ENCODE measurements at regions not wholly inside any gene's neighbourhood (a gene's known extent, or its start where the extent isn't known, plus 50 kb on each side); places are given as distances from the start of the nearest gene placed in this dataset.
A peak's percentile ranks its signal among the peaks of the same experiment; 100 is the strongest.

DNA sequence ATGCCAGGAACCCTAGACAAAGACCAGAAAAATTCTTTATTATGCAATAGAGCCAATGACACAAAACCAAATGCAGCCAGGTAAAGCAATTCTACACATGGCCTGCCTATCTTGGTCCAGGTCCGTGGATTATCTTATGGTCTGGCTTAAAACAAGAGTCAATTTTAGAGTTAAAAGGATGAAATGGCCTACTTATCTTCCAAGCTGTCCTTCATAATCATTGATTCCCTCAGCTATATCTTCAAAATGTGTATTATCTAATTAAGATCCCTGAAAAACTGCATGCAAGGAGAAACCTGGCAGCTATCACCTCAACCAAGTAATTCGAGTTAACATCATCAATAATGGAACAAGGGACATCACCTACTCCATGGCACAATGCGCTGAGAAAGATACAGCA, 479.4 kb upstream of the NRP1 start:
- DNase-seq (ENCODE audit: low read depth in 2 of 2): no peak

DNA sequence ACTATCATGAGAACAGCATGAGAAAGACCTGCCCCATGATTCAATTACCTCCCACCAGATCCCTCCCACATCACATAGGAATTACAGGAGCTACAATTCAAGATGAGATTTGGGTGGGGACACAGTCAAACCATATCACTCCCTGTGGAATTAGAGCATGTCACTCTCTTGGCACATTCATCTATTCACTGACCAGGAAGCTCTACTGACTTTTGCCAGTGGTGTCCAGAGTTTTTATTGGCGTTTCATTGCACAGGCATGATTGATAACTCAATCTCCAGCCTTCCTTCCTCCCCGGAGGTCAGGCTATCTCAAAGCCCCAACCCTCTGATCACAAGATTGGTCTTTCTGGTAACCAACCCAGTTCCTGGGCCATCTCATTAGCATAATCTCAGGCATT, 478.9 kb upstream of the NRP1 start:
- DNase-seq (ENCODE audit: low read depth in 2 of 2): no peak

DNA sequence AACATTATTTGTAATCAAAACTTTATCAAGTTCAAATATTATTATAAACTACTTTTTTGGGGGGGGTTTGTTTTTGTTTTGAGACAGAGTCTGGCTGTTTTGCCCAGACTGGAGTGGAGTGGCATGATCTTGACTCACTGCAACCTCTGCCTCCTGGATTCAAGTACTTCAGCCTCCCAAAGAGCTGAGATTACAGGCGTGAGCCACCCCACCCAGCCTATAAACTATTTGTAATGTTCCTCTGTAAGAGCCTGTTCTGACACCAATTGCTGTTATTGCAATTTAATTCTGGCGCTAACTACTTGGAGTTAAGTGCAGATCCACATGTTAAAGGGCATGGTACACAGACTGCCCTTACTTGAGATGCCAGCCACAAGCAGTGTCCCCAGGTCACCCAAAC, 478.1 kb upstream of the NRP1 start:
- DNase-seq (ENCODE audit: low read depth in 2 of 2): no peak

DNA sequence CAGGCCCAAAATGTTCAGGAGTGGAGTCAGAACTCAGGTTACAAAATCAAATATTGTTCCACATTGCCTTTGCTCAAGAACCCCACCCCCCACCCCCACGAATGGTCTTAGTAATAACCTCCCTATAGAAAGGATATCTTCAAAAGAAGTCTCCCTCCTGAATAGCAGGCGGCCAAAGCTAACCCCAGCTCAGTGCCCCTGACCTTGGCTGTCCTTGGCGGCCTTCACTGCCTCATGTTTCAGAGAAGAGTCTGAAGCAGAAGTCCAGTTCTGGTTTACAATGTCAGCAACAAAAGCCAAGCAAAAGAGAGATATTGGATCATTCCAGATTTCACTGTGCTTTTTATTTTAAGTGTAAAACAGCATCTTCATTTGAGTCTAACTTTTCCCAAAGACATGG, 476.5 kb upstream of the NRP1 start:
- DNase-seq (ENCODE audit: low read depth in 2 of 2): no peak

GRCh38 chr10:33809732-33810131, 475.3 kb upstream of the NRP1 start:
- no peak for DNase-seq (ENCODE audit: low read depth in 2 of 2)

DNA sequence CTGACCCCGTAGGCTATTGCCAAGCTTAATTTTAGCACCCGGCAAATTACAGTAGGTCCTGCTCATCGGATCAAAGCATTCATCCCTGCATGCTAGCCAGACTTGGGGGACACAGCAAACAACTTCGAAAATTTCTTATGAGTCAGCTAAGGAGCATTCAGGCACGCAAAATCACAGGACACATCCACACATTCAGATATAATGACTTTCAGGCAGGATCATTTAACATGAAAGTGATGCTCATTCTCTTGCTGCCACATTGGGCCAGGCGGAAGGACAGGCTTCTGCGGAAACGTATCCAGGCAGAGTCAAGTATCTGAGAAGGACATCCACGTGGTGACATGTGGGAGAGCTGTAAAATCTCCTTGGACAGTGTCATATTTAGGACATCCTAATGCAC, 474.0 kb upstream of the NRP1 start:
- no peak for DNase-seq (ENCODE audit: low read depth in 2 of 2)

GRCh38 chr10:33807531-33808359, 473.3 kb upstream of the NRP1 start:
- DNase-seq (ENCODE audit: low read depth in 2 of 2): no peak

DNA sequence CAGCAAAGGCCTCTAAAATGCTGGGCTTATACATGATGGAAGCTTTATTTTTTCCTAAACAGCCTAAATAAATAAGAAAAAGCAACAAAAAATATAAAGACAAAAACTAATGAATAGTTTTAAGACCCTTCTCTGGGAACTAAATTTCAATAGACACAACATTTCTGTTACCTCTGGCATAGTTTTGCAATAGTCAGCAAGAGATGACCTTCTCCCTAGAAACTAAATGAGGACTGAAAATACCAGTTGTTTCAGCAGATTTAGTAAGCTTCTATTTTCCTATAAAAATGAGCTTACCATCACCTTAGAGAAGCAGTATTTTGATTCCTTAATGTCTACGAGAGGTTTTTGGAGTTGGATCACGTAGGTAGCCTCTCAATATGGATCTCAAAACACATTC, 471.4 kb upstream of the NRP1 start:
- DNase-seq (ENCODE audit: low read depth in 2 of 2): no peak

DNA sequence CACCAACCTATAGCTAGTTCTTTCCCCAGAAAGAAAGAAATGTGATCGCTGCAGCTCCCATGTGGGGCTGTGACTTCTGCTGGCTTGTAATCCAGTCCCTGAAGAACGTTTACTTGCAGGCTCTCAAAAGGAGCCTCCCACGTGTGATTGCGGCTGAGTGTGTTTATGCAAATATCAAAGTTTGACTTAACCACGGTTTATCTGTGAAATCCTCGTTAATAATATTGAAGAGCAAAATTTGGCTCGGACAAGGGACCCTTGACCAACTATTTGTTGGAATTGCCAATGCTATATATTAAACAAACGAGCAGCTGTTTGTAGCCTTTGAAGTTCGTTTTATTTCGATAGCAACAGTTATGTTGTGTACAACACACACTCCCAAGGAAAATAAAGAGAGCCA, 470.1 kb upstream of the NRP1 start:
- DNase-seq (ENCODE audit: low read depth in 2 of 2): no peak

DNA sequence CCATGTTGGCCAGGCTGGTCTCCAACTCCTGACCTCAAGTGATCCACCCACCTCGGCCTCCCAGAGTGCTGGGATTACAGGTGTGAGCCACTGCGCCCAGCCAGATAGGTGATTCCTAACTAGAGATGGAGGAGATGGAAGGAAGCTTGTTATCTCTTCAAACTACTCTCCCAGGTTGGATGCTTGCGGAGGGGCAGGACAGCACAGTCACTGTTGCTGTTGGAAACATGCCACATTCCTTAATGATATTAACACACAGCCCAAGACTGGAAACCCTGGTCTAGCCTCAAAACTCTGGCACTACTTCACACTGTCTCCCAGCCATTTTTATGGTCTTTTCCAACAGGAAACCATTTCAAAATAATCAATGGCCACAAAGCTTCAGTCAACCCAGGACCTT, 468.8 kb upstream of the NRP1 start:
- DNase-seq (ENCODE audit: low read depth in 2 of 2): peak; percentile 50 to 60

DNA sequence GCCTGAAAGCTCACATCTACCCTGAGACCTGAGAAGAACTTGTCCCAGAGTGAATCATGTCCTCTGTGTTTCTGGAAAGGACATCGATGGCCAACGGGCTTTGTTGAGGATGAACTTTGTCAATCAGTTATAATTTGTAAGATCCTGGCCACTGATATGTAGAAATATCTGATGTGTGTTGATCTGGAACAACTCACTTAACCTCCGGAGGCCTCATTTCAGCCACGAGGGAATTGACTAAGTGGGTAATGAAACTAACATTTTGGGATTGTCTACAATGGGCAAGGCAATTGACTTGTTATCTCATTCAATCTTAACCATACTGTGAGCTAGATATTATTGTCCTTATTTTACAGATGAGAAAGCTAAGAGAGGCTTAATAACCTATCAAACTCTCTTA, 468.1 kb upstream of the NRP1 start:
- DNase-seq (ENCODE audit: low read depth in 2 of 2): no peak

DNA sequence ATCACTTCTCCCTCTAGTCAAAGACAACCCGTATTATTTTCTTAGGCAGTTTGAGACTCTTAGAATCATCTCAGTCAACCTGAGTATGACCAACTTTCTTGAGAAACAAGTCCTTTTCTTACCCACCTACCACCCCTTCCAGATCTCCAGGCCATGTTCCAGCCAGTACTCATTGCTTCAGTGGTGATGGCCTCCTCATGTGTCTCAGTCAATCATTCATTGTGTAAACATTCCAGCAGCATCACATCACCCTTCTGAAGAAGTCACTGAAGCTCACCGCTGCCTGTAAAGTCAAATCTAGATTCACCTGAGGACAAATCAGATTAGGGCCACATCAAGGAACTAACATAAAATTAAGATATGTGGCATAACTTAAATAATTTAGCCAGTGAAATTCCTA, 467.2 kb upstream of the NRP1 start:
- no peak for DNase-seq (ENCODE audit: low read depth in 2 of 2)

- DNase-seq (ENCODE audit: low read depth in 2 of 2): no peak
Observed at GRCh38 chr10:33800986-33801385, 466.5 kb upstream of the NRP1 start.

DNA sequence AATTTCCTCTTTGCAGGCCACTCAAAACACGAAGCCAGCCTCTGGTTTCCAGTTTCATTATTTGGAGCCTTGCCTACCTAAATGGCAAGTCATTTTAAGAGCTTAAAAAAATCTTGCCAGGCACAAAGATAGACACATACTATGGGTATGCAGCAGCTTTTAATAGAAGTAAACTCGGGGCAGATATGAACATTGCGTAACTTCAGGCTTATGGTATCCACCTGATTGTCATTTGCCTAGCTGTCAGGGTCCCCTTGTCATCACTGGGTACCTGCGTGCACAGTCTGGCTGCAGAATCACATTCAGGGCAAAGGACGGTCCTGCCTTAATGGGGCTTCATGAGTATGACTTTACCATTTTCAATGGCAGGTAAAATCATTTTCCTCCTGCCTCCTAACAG, 466.1 kb upstream of the NRP1 start:
- DNase-seq (ENCODE audit: low read depth in 2 of 2): no peak

GRCh38 chr10:33799944-33800323, 465.5 kb upstream of the NRP1 start:
- DNase-seq (ENCODE audit: low read depth in 2 of 2): no peak

- no peak for DNase-seq (ENCODE audit: low read depth in 2 of 2)
Observed at GRCh38 chr10:33799281-33799943, 464.9 kb upstream of the NRP1 start.

DNA sequence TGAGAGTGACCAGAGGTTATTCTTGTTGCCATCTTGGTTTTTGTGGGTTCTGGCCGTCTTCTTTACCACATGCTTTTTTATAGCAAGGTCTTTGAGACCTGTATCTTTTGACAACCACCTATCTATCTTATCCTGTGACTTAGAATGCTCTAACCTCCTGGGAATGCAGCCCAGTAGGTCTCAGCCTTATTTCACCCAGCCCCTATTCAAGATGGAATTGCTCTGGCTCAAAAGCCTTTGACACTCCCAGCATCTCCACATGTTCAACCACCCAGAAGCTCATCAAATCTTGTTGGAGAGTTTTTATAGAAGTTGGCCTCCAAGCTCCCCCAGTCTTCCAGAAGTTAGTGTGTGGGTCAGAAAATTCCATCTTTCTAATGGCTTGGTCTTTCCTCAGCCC, 464.3 kb upstream of the NRP1 start:
- no peak for DNase-seq (ENCODE audit: low read depth in 2 of 2)

DNA sequence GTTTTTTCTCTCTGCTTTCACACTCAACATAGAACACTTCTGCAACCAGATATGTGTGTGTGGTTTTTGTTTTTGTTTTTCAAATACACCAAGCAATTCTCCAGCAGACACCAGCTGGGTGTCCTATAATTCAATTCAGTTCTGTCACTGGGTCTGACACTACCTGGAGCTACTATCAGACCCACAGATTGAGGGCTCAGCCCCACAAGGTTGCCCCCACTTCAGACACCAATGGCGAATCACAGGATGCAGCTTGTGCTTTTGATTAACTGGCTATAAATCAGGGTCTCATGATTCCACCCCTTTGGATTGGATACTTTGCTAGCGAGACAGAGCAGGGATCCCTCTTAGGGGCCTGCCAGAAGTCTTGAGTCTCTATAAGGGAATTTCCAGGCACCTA, 462.2 kb upstream of the NRP1 start:
- no peak for DNase-seq (ENCODE audit: low read depth in 2 of 2)

GRCh38 chr10:33795529-33795928, 461.1 kb upstream of the NRP1 start:
- no peak for DNase-seq (ENCODE audit: low read depth in 2 of 2)

GRCh38 chr10:33794460-33794859, 460.0 kb upstream of the NRP1 start:
- DNase-seq (ENCODE audit: low read depth in 2 of 2): no peak

GRCh38 chr10:33793793-33794192, 459.3 kb upstream of the NRP1 start:
- DNase-seq (ENCODE audit: low read depth in 2 of 2): no peak

- DNase-seq (ENCODE audit: low read depth in 2 of 2): no peak
Observed at GRCh38 chr10:33791272-33791660, 456.8 kb upstream of the NRP1 start.

GRCh38 chr10:33790521-33791271, 456.2 kb upstream of the NRP1 start:
- DNase-seq (ENCODE audit: low read depth in 2 of 2): no peak

All from fibroblast of skin of left quadriceps (primary cell).